Activated CD4-positive, alpha-beta T cell treated with anti-CD3 and anti-CD28 coated beads, Interleukin-2, Interleukin-4, amounts not matched to agents 100 ng/mL and 50 ng/mL, durations not matched to agents 16 hours and 8 hours (primary cell): ENCODE measurements at regions not wholly inside any gene's neighbourhood (a gene's known extent, or its start where the extent isn't known, plus 50 kb on each side); places are given as distances from the start of the nearest gene placed in this dataset.
A peak's percentile ranks its signal among the peaks of the same experiment; 100 is the strongest.

Experiments
- DNase-seq: peaks from one replicate; pipeline ENCODE4 v3.0.0-alpha.2; 2020; ENCODE audit warnings: low spot score

DNA sequence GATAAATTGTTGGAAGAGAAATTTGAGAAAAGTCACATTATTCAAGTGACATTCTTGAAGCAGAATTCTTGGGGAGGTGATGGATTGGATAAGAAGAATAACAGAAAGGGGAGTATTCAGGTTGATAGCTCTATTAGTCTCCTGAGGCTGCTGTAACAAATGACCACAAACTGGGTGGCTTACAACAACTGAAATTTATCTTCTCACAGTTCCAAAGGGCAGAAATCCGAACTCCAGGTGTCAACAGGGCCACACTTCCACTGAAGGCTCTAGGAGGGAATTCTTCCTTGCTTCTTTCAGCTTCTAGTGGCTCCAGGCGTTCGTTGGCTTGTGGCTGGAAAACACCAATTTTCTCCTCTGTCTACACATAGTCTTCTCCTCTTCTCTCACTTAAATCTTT, 99.8 kb downstream of the TES start:
- no peak for DNase-seq

DNA sequence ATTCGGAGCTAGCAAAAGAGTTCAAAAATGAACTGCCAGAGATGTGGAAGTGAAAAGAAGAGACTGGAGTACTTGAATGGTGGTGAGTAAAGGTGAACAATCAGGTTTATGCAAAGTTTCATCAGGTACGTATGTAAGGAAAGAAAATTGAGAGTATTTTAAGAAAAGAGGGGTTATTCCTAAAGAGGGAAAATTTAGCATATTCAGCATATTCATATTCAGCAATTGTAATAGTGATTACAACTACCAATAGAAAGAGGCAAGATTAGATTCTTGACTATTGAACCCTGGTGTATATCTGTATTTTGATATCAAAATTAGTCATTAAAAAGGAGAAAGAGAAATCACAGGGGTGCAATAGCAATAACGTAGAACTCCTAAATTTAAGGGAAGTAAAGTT, 100.9 kb downstream of the TES start:
- DNase-seq: no peak

DNA sequence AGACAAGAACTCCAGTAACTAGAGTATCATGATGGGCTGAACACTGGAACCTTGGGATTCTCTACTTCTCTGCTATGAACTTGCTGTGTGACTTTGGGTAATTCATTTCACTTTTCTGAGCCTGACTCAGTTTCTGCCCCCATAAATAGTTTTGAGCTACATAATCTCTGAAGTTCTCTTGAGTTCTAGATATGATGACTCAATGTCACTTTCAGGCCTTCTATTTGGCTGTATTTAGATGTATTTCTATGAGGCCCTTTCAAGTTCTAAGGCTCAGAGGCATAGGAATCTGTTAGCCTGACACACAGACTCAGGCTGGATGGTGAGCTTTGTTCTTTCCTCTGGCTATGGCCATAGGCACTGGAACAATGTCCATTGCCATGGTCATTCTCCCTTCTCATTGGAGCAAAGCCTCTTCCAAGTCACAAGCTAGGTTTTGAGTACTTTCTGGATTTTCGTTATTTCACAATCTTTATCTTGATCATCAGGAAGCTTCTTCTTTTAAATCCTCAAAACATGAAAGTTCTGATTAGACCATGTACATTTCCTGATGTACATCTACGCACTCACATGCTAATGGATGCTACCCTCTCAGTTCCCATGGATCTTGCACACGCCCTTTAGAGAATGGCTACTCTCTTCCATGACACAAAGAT, 101.6 kb downstream of the TES start:
- DNase-seq: peak; percentile 29

DNA sequence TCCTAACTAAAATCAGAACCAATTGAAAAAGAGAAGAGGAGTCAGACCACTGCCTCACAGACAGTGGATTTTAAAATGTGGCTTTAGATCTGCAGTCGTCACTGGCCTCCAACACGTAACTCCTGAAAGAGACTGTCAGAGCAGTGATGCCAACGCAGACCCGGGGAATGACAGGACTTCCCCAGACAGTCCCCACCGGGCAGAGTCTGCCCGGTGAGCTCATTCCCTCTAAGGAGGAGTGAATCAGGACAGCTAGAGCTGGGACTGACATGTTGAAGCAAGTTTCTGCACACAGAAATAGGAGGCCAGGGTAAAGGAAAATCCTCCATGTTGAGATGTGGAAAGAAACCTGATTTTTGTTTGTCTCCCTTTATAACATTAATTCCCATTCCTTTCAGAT, 105.0 kb downstream of the TES start:
- no peak for DNase-seq

DNA sequence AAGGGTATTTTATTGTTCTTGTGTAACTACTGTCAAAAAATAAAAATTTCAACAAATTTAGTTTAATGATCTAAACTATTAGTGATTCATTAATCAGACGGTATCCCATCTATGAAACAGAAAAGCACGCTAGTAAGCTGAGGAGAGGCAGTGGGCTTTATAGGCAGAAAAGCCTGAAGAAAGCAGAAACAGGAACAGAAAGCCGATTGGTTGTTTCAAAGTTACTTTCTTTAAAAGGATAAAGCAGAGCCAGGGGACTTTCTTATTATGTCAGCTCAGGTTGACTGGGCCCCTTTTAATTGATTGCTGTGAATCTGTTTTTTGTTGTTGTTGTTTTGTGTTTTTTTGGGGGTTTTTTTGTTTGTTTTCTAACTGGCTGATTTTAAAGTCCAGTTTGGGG, 105.5 kb downstream of the TES start:
- DNase-seq: no peak

DNA sequence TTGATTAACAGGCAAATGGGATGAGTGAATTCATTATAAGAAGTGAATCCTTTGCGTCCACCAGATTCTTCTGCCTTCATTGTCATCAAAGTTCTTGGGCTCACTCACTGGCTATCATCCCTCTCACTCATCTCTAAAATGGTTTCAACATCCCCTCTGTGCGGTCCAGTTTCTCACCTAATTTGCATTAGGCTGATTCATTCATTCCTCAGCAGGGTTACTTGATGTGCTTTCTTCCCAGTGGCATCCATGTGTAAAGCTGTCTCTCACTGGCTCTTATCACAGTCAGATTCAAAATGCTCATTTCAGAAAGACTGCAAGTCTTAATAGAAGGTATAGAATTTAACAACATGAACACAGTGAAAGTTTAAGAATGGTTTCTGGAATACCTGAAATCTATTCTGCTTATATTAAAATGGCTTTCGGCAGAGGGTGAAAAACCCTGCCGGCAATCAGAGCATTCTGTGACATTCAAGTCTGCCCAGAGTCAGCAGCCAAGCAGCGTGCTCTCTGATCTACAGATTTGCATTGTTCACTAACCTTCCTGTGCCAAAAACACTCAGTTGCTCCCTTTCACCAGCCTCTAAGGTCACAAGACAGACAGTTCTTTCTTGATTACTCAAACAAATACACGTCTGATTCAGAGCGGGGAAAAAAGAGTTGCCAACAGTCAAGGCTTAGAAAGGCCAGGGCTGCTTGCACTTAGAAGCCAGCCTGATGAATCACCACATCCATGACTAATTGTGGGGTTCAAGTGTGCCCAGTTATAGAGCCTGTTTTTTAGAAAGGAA, 106.7 kb downstream of the TES start:
- DNase-seq: peak; percentile 92

DNA sequence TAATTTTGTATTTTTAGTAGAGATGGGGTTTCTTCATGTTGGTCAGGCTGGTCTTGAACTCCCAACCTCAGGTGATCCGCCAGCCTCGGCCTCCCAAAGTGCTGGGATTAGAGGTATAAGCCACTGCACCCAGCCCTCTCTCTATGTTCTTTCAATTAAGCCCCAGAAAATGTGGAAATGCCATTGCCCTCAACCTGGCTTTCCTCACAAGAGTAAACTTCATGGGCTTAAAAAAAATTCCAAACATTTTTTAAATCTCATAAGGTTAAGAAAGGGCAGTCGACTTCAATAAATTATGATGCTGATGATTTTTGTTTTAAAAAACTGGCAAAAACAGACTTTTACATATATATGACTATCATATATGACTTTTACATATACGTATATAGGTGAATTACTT, 107.6 kb downstream of the TES start:
- no peak for DNase-seq

DNA sequence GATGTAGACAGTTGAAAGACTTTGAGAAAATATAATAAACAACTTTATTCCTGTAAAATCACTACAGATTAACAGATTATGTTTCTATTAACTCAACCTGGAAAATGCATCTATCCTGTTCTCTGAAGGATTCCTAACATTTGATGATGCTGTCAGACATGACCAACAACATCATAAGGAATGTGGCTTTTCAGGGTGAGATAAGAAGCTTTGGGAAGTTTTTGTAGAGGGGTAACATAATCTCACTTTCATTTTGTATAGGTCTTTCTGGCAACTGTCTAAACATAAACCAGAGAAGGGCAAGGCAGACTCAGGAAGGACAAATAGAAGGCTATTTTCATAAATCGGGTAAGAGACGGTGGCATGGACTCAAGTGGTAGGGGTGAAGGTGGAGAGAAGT, 112.2 kb downstream of the TES start:
- no peak for DNase-seq

DNA sequence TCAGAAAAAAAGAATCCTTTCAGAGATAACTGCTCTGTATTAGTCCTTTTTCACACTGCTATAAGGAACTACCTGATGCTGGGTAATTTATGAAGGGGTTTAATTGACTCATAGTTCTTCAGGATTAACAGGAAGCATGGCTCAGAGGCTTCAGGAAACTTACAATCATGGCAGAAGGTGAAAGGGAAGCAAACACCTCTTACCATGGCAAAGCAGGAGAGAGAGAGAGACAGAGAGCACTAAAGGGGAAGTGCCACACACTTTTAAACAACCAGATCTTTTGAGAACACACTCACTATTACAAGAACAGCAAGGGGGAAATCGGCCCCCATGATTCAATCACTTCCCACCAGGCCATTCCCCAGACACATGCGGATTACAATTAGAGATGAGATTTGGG, 114.2 kb downstream of the TES start:
- no peak for DNase-seq

DNA sequence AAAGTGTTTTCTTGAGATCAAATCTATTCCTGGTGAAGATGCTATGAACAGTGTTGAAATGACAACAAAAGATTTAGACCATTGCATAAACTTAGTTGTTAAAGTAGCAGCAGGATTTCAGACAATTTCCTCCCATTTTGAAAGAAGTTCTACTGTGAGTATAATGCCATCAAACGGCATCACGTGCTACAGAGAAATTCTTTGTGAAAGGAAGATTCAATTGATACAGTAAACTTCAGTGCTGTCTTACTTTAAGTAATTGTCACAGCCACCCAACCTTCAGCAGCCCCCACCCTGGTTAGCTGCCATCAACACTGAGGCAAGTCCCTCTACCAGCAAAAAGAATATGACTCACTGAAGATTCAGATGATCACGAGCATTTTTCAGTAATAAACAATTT, 115.2 kb downstream of the TES start:
- DNase-seq: no peak

DNA sequence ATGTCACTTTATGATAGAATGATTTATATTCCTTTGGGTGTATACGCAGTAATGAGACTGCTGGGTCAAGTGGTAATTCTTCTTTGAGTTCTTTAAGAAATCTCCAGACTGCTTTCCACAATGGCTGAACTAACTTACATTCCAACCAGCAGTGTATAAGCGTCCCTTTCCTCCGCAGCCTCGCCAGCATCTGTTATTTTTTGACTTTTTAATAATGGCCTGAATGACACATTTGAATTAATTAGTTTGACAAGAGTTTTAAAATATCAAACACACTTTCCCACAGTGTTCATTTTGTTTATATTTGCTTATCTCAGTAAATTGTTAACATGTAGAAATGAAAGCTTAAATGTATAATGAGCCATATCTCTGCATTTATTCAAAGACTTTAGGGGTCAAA, 116.8 kb downstream of the TES start:
- DNase-seq: no peak

DNA sequence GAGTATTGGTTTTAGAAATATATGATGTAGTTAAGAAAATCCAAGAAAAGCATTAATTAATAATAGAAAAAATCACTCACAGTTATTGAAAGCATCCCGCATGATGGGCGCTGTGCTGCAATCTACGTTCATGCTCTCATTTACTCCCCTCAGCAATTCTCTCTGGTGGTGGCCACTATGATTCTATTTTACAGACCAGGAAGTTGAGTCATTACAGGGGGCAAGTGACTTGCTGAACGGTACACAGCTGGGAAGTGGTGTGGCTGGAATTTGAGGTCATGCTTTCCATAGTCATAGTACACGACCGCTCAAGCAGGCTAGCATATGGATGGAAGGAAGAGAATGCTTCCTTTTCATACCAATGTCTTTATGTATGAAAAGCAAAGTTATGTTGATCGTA, 117.4 kb downstream of the TES start:
- no peak for DNase-seq

DNA sequence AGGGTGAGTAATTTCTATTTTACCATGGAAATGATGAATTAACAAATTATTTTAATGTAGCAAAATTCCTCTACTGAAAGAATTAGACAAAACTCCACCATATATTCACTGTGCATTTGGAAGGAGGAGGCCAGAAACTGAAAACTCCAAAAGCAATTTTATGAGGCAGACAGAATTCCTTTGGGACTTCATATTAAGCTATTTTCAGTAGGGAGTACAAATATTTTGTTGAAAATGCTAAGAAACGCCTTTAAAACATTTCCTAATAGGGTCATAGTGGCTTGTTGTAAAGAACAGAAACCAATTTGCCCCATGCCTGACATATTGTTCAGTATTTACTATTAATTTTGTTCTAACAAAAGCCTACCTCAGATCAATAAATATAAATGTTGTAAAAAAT, 117.8 kb downstream of the TES start:
- no peak for DNase-seq

DNA sequence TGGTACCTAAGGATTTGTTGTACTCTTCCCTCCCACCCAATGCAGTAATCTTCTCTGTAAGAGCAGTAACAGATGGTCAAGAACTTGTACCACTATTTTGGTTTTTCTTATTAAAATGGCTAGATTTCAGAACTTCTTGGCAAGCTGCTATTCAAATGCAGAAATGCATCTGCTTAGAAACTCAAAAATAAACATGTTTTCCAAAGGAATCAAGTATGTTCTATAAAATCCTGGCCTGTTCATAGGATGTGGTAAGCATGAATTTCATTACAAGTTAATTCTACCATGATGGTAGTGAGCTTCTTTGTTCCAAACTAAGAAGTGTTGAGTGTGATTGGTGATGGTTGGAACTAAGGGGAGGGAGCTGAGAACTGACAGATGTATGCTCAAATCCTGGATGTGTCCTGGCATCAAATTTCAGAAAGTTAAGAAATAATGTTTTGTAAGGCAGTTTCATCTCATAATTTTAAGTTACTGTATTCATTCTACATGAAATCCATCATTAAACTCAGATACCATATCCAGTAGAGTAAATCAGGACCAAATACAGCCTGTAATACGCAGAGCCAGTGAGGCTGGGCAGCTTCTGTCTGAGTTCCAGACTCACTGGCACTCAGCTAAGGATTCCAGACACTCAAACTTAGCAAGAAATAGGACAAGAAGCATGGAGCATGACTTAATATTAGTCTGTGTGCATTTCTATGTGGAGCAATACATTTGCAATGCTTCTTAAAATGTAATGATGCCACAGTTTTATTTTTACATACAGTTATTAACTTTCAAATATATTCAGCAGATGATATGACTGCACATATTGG, 119.6 kb downstream of the TES start:
- DNase-seq: no peak

DNA sequence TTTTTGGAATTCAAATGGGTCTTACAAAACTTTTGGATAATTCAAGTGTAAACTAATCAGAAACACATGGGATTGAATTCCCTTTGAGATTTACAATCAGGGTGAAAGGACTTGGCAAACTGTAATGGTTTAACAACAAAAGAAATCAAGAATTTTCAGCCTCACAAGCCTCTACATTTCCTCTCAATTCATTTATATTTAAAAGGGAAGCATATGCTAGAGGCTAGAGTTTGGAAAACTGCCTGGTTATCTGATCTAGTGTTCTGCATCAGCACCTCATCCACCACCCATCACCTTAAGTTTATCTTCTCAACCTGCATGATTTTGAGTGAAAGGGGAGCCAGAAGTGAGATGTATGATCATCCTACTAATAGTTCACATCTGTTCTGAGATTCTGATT, 120.7 kb downstream of the TES start:
- no peak for DNase-seq

DNA sequence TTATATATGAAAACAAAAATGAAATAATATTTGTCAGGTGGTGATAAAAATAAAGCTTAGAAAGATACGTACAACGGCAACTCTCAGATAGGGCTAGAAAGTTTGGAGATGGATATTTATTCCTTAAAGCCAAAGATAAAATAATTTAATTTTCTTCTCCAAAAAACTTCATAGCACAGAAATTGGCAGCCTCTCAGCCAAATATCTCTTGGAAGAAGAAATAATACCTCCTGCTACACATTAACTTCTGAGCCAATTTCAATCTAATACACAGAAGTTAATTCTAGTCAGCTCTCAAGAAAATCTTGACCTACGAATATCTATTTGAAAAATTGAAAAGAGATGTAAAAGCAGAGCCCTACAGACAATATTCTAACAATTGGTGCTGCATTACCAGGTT, 122.4 kb downstream of the TES start:
- DNase-seq: no peak

DNA sequence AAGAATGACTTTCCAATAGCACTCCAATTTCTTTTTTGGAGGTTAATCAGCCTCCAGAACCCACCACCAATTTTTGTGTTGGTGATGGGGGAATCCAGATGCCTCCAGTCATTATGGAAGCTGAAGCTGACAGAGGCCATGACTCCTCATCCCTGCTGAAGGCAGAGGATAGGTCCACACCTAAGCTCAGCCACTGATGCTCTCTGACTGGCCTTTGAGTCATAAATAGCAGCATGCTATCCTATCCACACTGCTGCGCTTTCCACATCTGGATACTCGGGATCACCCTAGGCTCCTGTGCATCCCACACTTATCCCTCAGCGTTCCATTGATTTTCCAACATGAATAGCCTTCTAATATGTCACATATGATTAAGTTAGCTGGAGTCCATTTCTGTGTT, 124.2 kb downstream of the TES start:
- DNase-seq: no peak

DNA sequence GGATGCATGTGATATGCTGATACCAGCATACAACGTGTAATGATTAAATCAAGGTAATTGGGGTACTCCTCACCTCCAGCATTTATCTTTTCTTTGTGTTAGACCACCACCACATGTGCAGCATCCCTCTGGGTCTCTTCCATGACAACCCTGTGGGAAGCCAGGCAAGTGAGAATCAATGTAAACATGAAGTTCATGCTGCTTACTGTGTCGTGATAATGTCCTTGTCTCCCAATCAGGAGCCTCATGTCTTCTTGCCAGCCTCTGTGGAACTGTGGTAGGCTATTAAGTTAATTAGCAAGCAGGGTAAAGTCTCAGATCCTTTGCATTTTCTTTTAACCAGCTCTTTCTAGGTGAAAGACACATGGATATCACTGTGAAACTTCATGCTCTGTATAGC, 126.7 kb downstream of the TES start:
- no peak for DNase-seq

DNA sequence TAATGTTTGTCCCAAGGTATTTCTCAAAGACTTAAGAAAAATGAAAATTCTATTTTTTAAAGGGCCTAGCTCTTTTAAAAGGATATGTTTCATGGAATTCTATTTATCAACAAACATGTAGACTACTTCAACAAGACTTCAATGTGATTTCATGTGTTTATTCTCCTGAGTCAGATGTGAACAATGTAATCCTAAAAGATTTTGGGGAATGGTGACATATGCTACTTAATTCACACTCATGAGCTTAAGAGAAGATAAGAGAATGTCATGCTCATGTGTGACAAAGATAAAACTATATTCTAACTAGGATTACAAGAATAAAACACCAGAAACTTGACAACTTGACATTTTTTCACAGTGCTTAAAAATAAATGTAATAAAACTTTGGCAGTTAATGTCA, 127.5 kb downstream of the TES start:
- no peak for DNase-seq

DNA sequence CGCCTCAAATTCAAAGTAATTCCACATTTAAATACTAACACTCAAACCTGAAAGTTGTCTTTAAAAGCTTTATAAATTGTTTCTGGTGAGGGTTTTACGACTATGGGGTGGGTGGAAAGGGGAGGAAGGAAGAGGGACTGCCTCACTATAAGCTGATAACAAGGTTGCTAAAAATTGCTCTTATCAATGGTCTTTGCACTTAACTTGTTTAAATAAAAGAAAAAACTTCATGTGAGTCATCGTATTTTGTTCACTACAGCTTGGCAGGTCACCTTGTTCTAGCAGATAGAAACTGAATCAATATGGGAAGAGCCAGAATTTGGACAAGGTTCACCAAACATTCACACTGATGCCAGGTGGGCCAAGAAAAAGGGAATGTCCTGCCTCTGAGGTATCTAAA, 129.2 kb downstream of the TES start:
- no peak for DNase-seq

DNA sequence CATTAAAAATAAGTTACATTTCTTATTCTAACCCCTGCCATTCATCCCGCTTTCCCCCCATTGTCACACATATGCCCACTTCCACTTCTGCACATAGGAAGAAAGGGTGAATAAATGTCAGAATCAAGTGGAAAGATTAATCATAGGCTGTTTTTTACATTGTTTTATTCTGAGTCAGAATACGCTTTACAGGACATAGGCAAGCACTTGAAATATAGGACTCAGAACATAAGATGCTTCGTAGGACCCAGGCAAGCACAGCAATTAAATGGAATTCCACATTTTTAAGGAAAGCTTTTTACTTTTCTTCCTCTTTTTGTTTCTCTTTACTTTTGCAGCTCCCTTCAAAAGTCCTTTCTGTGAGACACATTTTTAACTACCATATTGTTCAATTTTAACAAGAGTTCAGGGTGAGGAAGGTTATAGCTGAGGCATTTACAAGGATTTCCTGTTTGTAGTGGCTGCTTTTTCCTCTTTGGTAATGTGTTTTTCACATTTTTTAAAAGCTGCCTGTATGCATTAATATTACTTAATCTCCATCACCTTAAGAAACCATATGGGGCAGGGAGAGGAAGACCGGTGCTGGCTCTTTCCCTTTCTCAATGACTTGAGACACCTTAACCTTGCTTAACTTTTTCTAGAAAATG, 130.0 kb downstream of the TES start:
- DNase-seq: no peak
